ENCODE measurements at regions not wholly inside any gene's neighbourhood (a gene's known extent, or its start where the extent isn't known, plus 50 kb on each side); places are given as distances from the start of the nearest gene placed in this dataset.
"Not testable (repeated sequence)": the region's sequence is repeated elsewhere in the genome, so short reads cannot be mapped to it uniquely, and the experiment has no call there.

- TF ChIP-seq, protein P1, sequence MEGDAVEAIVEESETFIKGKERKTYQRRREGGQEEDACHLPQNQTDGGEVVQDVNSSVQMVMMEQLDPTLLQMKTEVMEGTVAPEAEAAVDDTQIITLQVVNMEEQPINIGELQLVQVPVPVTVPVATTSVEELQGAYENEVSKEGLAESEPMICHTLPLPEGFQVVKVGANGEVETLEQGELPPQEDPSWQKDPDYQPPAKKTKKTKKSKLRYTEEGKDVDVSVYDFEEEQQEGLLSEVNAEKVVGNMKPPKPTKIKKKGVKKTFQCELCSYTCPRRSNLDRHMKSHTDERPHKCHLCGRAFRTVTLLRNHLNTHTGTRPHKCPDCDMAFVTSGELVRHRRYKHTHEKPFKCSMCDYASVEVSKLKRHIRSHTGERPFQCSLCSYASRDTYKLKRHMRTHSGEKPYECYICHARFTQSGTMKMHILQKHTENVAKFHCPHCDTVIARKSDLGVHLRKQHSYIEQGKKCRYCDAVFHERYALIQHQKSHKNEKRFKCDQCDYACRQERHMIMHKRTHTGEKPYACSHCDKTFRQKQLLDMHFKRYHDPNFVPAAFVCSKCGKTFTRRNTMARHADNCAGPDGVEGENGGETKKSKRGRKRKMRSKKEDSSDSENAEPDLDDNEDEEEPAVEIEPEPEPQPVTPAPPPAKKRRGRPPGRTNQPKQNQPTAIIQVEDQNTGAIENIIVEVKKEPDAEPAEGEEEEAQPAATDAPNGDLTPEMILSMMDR (IDR thresholded peaks at IDR 0.05), result not testable (repeated sequence)
- not testable (repeated sequence) for TF ChIP-seq POLR2AphosphoS5, EP300, POLR2A (IDR thresholded peaks at IDR 0.05)
Observed at GRCh38 chr17:20651736-20652135, 72.2 kb downstream of the CDRT15L2 start.
